Activated CD4-positive, alpha-beta T cell treated with anti-CD3 and anti-CD28 coated beads, Interleukin-2, amount 50 U/mL, for 16 hours (primary cell): ENCODE measurements at regions not wholly inside any gene's neighbourhood (a gene's known extent, or its start where the extent isn't known, plus 50 kb on each side); places are given as distances from the start of the nearest gene placed in this dataset.
"Not testable (repeated sequence)": the region's sequence is repeated elsewhere in the genome, so short reads cannot be mapped to it uniquely, and the experiment has no call there.

Experiments
- DNase-seq: peaks from one replicate; pipeline ENCODE4 v3.0.0-alpha.2; 2020

- no peak for DNase-seq
Observed at GRCh38 chr9:78871452-78872331, 574.8 kb downstream of the PSAT1 start.

DNA sequence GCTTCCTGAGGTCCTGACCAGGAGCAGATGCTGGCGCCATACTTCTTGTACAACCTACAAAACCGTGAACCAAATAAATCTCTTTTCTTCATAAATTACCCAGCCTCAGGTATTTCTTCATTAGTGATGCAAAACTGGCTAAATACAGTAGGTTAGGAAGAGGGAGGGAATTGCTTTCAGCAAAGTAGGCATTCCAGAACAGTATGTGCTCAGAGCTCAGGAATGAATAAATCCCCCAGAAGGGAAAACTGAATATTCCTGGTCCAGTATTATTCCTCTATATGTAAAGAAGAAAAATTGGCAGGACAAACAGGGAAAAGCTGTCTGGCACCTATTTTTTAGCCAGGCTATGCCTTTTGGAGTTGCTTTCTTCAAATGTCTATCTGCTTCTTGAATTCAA lies 577.1 kb downstream of the PSAT1 start:
- no peak for DNase-seq

- no peak for DNase-seq
Observed at GRCh38 chr9:78879324-78880100, 582.6 kb downstream of the PSAT1 start.

GRCh38 chr9:78881295-78881694 lies 584.4 kb downstream of the PSAT1 start:
- no peak for DNase-seq

- no peak for DNase-seq
Observed at GRCh38 chr9:78882481-78882880, 585.6 kb downstream of the PSAT1 start.

DNA sequence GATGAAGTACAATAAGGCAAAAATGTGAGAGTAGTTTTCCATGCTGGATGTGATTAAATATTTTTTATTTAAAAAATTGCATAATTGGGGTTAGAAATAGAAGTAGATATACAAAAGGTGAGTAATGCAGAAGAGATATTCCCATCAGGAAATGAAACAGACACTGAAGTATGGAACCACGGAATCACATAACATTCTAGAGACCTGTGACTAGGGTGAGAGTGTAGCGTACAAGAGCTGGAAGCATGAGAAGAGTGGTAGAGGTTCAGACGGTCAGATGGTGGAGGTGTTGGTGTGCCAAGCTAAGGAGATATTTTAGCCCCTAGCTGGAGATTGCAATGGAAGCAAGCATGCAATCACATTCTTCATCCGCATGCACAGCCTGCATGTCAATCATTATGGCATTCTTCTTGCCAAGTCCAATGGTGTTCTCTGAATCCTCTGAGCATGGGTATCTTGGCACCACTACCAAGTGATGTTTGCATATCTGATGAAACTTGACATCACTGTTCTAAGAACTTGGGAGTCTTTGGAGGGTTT lies 587.8 kb downstream of the PSAT1 start:
- no peak for DNase-seq

DNA sequence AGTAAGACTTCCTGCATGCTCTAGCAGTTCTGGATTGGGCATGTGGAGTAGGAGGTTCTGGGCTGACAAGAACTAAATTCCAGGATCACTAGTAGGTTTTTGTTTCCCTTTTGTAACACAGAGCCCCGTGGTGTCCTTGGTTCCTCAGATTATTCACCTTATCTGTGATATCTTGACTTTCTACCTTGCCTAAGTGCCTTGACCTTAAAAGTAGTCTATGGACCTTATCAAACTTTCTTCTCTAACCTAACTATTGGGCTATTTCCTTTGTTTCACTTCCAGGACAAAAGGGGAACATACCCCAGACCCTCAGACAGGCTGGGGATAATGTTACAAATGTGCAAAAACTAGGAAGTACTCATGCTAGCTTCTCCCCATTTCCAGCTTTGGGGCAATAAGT lies 595.3 kb downstream of the PSAT1 start:
- DNase-seq, result no peak

GRCh38 chr9:78892769-78893168 lies 595.8 kb downstream of the PSAT1 start:
- no peak for DNase-seq

DNA sequence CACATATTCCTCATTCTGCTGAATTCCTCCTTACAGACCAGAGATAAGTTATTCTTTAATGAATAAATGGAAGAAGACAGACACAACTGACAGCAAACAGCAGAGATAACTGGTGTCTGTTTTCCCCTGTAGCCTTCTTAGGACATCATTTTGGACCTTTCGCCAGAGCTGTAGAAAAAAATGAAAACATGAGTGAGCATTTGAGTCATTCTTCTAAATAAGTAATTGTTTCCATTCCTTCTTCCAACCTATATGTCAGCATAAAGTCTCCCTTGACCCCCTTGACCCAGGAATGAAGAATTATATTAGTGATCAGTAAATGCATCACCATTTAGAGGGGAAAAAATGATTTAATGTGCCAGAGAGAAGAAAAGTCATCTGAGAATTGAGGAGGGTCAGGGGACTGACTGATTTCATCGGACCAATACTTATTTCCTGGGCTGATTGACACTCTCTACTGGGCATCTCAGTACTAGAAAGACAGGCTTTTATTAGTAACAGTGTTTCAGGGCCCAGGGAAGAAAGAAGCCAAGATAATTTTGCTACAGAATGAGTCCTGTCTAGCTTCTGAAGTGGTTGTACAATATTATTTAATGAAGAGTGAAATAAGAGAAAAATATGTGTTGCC lies 597.0 kb downstream of the PSAT1 start:
- DNase-seq, result no peak

DNA sequence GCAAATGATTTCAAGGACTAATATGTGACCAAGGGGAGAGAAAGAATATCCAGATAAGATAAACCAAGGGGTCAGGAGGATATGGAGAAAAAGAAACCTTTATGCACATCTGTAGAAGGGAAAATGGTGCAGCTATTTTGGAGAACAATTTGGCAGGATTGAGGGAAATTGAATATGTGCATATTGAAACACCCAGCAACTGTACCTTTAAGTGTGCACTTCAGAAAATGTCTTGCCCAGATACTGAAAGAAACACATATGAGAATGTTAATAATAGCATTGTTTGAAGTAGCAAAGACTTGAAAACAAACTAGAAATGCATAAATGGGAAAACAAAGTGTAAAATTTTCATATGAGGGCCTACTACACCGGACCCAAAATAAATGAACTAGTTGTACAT lies 599.6 kb downstream of the PSAT1 start:
- DNase-seq, result no peak

DNA sequence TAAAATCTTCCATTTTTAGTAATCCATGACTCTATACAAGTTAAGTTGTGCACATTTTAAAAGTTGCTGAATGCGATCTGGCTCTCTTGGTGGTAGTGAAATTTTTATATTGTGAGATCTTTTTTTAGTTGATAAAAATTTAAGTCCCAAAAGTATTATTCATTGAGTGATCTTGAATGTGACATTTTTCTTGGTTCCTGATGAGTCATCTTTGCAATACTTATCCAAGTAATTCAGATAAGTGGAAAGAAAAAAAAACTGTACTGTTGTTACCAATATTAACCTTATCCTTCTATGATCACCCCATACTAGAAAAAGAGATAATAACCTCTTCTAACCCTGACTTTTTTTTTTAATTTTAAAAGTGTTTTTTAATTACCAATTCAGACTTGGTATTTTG lies 601.3 kb downstream of the PSAT1 start:
- no peak for DNase-seq

- no peak for DNase-seq
Observed at GRCh38 chr9:78899006-78899405, 602.1 kb downstream of the PSAT1 start.

DNA sequence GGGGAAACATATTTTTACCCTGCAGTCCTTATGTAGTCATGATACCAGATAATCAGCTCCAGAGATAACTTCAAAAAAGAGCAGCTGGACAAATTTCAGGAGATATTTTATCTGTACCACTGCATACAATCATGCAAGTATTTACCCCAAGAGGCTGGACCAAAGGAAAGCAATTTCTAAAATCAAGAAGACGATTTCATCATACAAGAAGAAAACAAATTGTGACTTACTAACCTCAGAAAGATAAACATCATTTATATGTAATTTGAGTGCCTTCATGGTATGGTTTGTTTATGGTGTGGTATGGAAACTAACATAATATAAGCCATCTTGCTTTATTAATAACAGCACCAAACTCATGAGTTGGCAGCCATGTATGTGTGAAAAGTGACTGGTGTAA lies 603.6 kb downstream of the PSAT1 start:
- no peak for DNase-seq

DNA sequence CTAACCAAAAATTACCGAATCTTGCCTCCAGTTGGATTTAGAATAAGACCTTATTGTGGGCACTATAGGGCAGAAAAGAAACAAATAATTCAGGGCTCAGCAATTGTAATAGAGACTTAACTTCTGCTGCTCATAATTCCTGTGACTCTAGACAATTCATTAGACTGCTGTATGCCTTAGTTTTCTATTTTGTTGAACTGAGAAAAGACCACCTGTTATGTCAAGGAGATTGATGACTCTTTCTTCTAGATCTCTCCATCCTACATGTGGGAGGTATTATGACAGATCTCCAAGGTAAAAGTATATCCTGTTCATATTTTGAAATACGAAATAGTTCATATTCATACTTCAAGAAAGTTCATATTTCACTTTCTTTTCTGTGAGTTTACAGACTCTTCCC lies 605.1 kb downstream of the PSAT1 start:
- no peak for DNase-seq

GRCh38 chr9:78903581-78903980 lies 606.7 kb downstream of the PSAT1 start:
- DNase-seq, result no peak

GRCh38 chr9:78904686-78905085 lies 607.8 kb downstream of the PSAT1 start:
- no peak for DNase-seq

- no peak for DNase-seq
Observed at GRCh38 chr9:78905387-78905786, 608.5 kb downstream of the PSAT1 start.

- DNase-seq, result no peak
Observed at GRCh38 chr9:78905986-78906755, 609.2 kb downstream of the PSAT1 start.

GRCh38 chr9:78909566-78909965 lies 612.6 kb downstream of the PSAT1 start:
- no peak for DNase-seq

- not testable (repeated sequence) for DNase-seq
Observed at GRCh38 chr9:78916884-78917283, 620.0 kb downstream of the PSAT1 start.

DNA sequence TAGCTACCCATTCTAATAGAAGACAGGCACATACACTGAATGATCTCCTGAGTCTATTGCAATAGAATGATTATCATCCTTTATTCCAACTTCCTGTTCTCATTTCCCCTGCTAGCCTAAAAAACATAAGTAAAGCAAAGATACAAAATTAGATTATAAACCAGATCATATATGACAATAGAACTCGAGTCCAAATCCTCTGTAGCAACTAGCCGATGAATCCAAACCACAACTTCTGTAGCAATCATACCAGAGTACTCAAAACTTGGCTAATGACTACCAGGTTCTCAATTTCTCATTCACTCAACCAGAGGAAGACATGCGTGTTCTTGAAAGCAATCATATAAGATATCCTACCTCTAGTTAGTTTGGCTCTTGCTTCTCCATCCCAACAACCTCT lies 622.1 kb downstream of the PSAT1 start:
- no peak for DNase-seq

GRCh38 chr9:78919701-78920100 lies 622.8 kb downstream of the PSAT1 start:
- DNase-seq, result no peak

DNA sequence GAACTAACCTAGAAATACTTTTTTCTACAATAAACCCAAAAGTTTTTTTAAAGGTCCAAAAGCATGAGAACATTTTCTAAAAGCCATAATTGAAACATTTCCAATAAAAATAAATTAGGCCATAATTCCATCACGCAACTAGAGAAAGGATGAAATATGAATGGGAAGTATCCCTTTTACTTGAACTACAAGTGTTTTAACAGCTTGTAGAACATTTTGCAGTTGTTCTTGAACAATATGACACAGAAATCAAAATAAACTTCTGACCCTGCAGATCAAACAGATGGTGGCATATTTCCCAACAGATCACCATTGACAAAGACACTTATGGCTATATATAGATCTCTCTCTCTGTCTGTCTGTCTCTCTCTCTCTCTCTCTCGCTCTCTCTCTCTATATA lies 624.4 kb downstream of the PSAT1 start:
- DNase-seq, result no peak
